ENCODE measurements at regions not wholly inside any gene's neighbourhood (a gene's known extent, or its start where the extent isn't known, plus 50 kb on each side); places are given as distances from the start of the nearest gene placed in this dataset.
A peak's percentile ranks its signal among the peaks of the same experiment; 100 is the strongest.

- no peak for DNase-seq
Observed at GRCh38 chr3:74501007-74501406, 113.5 kb downstream of the CNTN3 start.

- no peak for DNase-seq
Observed at GRCh38 chr3:74500257-74500656, 114.2 kb downstream of the CNTN3 start.

GRCh38 chr3:74491874-74492273, 122.6 kb downstream of the CNTN3 start:
- DNase-seq = no peak

- no peak for DNase-seq
Observed at GRCh38 chr3:74489050-74489792, 125.2 kb downstream of the CNTN3 start.

- no peak for DNase-seq
Observed at GRCh38 chr3:74479915-74480314, 134.5 kb downstream of the CNTN3 start.

GRCh38 chr3:74470313-74470712, 144.1 kb downstream of the CNTN3 start:
- no peak for DNase-seq

- DNase-seq = no peak
Observed at GRCh38 chr3:74469713-74470112, 144.7 kb downstream of the CNTN3 start.

- DNase-seq = no peak
Observed at GRCh38 chr3:74469151-74469550, 145.3 kb downstream of the CNTN3 start.

- DNase-seq = peak; percentile 35
Observed at GRCh38 chr3:74465715-74466410, 148.6 kb downstream of the CNTN3 start.

- no peak for DNase-seq
Observed at GRCh38 chr3:74463515-74463914, 150.9 kb downstream of the CNTN3 start.

- no peak for DNase-seq
Observed at GRCh38 chr3:74456166-74456565, 158.3 kb downstream of the CNTN3 start.

GRCh38 chr3:74447221-74447620, 167.2 kb downstream of the CNTN3 start:
- DNase-seq = no peak

GRCh38 chr3:74445541-74445940, 168.9 kb downstream of the CNTN3 start:
- DNase-seq = no peak

GRCh38 chr3:74443102-74443501, 171.4 kb downstream of the CNTN3 start:
- DNase-seq = peak; percentile 1

GRCh38 chr3:74442683-74443082, 171.8 kb downstream of the CNTN3 start:
- no peak for DNase-seq

GRCh38 chr3:74442068-74442467, 172.4 kb downstream of the CNTN3 start:
- DNase-seq = no peak

GRCh38 chr3:74436184-74436583, 178.3 kb downstream of the CNTN3 start:
- no peak for DNase-seq

GRCh38 chr3:74435631-74436030, 178.8 kb downstream of the CNTN3 start:
- DNase-seq = no peak

- DNase-seq = no peak
Observed at GRCh38 chr3:74434406-74434805, 180.1 kb downstream of the CNTN3 start.

- DNase-seq = no peak
Observed at GRCh38 chr3:74426571-74426970, 187.9 kb downstream of the CNTN3 start.

- DNase-seq = no peak
Observed at GRCh38 chr3:74423867-74424266, 190.6 kb downstream of the CNTN3 start.

GRCh38 chr3:74420538-74421124, 193.8 kb downstream of the CNTN3 start:
- no peak for DNase-seq

GRCh38 chr3:74415731-74416130, 198.7 kb downstream of the CNTN3 start:
- DNase-seq = no peak

GRCh38 chr3:74413547-74414241, 200.8 kb downstream of the CNTN3 start:
- no peak for DNase-seq

Measured in T1000 (cell line).